HCT116 (cell line): ENCODE measurements at regions not wholly inside any gene's neighbourhood (a gene's known extent, or its start where the extent isn't known, plus 50 kb on each side); places are given as distances from the start of the nearest gene placed in this dataset.

Source experiments
- ATAC-seq: fragments of 200-7000 bp; cut with Tn5 transposase; 2 replicates; pipeline ENCODE4 v1.9.1; 2020; ENCODE audit warnings: mild to moderate bottlenecking, moderate library complexity
- BruUV-seq: library from RNA; stranded (reverse); fragments of 400-500 nt; replicated peaks from 2 replicates; lab custom pipeline; 2021; lab: Mats Ljungman, UMichigan
- CTCF ChIA-PET: fragments of 300-600 bp; sonication (Branson Sonifier 250); formaldehyde crosslinking; loops from one replicate; lab custom pipeline; 2021; ENCODE audit warnings: antibody characterized with exemption; lab: Charles Lee
- POLR2A ChIA-PET: fragments of 300-600, 350-600 bp; sonication (Branson Sonifier 250); formaldehyde crosslinking; loops from one replicate; lab custom pipeline; 2021; ENCODE audit warnings: antibody characterized with exemption; lab: Charles Lee
- RAD21 ChIA-PET, 2 experiments: fragments of 300-600 bp; sonication (Branson Sonifier 250); formaldehyde crosslinking; loops; one replicate each; lab custom pipeline; 2023; ENCODE audit warnings: low total read pairs in 2 of 2; ENCODE audit not compliant: uncharacterized antibody in 2 of 2, unreplicated experiment in 2 of 2, low non-redundant PET in 1 of 2; lab: Charles Lee
- DNase-seq: peaks from one replicate; pipeline ENCODE4 v3.0.0-alpha.2; 2010; ENCODE audit warnings: low read depth, low spot score
- H2AFZ ChIP-seq: fragments of 200-600 bp; shearing (Covaris generic), sonication (generic); 2 replicates; pipeline ENCODE4 v1.6.1; 2017; ENCODE audit warnings: low read depth, mixed run types, mixed read lengths, antibody characterized with exemption, low read length; ENCODE audit not compliant: poor library complexity, severe bottlenecking
- H3K27ac ChIP-seq: 2 replicates; pipeline ENCODE4 v1.5.1; 2012; ENCODE audit warnings: low read depth, low read length
- H3K27me3 ChIP-seq: fragments of 200-600 bp; sonication (generic); 2 replicates; pipeline ENCODE4 v1.6.1; 2016; ENCODE audit warnings: mixed run types, low read length, mixed read lengths; ENCODE audit not compliant: insufficient read depth
- H3K36me3 ChIP-seq, 2 experiments: fragments of 200-500 bp in 1 of 2; fragments of 200-600 bp in 1 of 2; sonication (Bioruptor generic) in 1 of 2; sonication (generic) in 1 of 2; 2 replicates each; pipeline versions ENCODE4 v1.5.1 to v1.6.1; 2014 to 2016; ENCODE audit warnings: low read length in 2 of 2, inconsistent platforms in 1 of 2, mixed read lengths in 1 of 2, mixed run types in 1 of 2; ENCODE audit not compliant: insufficient read depth in 2 of 2, control insufficient read depth in 1 of 2
- H3K4me1 ChIP-seq, 2 experiments: fragments of 200-600 bp in 1 of 2; sonication (generic) in 1 of 2; 2 replicates each; pipeline versions ENCODE4 v1.5.1 to v1.6.1; 2012 to 2017; ENCODE audit warnings: low read length in 2 of 2, inconsistent platforms in 1 of 2, mild to moderate bottlenecking in 1 of 2, mixed read lengths in 1 of 2, mixed run types in 1 of 2, moderate library complexity in 1 of 2; ENCODE audit not compliant: insufficient read depth in 2 of 2, control insufficient read depth in 1 of 2
- H3K4me2 ChIP-seq: fragments of 200-600 bp; sonication (generic); 2 replicates; pipeline ENCODE4 v1.6.1; 2017; ENCODE audit warnings: mixed run types, low read length, mixed read lengths
- H3K4me3 ChIP-seq, 2 experiments: fragments of 200-600 bp in 1 of 2; sonication (generic) in 1 of 2; replicated peaks in 1 of 2; 2 replicates each; pipeline ENCODE4 v1.5.1; 2011 to 2016; ENCODE audit warnings: low read length in 2 of 2, control low read depth in 1 of 2, low read depth in 1 of 2, mild to moderate bottlenecking in 1 of 2, mixed read lengths in 1 of 2, mixed run types in 1 of 2
- H3K79me2 ChIP-seq: fragments of 200-600 bp; sonication (generic); 2 replicates; pipeline ENCODE4 v1.6.1; 2017; ENCODE audit warnings: mild to moderate bottlenecking, mixed run types, low read length, moderate library complexity, mixed read lengths; ENCODE audit not compliant: insufficient read depth
- H3K9ac ChIP-seq: fragments of 200-600 bp; sonication (generic); 2 replicates; pipeline ENCODE4 v1.6.1; 2016; ENCODE audit warnings: low read length, mixed read lengths
- H3K9me2 ChIP-seq: fragments of 200-600 bp; sonication (generic), shearing (Covaris generic); 2 replicates; pipeline ENCODE4 v1.6.1; 2017; ENCODE audit warnings: mixed run types, mild to moderate bottlenecking, moderate library complexity; ENCODE audit not compliant: insufficient read depth
- H3K9me3 ChIP-seq, 2 experiments: fragments of 200-500 bp in 1 of 2; fragments of 200-600 bp in 1 of 2; sonication (Bioruptor generic) in 1 of 2; sonication (generic) in 1 of 2; 2 replicates each; pipeline ENCODE4 v1.6.1; 2014 to 2017; ENCODE audit warnings: low read length in 2 of 2, mixed read lengths in 2 of 2, inconsistent platforms in 1 of 2, low read depth in 1 of 2, mild to moderate bottlenecking in 1 of 2, mixed run types in 1 of 2, moderate library complexity in 1 of 2; ENCODE audit not compliant: control insufficient read depth in 1 of 2, insufficient read depth in 1 of 2
- H4K20me1 ChIP-seq: fragments of 200-600 bp; sonication (generic), shearing (Covaris generic); 2 replicates; pipeline ENCODE4 v1.6.1; 2017; ENCODE audit warnings: mixed run types, mild to moderate bottlenecking, moderate library complexity; ENCODE audit not compliant: insufficient read depth
- CBX3 ChIP-seq: IDR thresholded peaks from 2 replicates; pipeline ENCODE4 v1.6.1; 2012; ENCODE audit warnings: low read depth
- CTCF ChIP-seq, 3 experiments: fragments of 200-600 bp in 1 of 3; sonication (generic) in 1 of 3; IDR thresholded peaks in 2 of 3; conservative IDR thresholded peaks in 1 of 3; 2 replicates each; pipeline ENCODE4 v1.5.1; 2012 to 2017; ENCODE audit warnings: low read depth in 2 of 3, low read length in 2 of 3, antibody characterized with exemption in 1 of 3, borderline replicate concordance in 1 of 3, control low read depth in 1 of 3, mild to moderate bottlenecking in 1 of 3, mixed read lengths in 1 of 3, mixed run types in 1 of 3, moderate library complexity in 1 of 3; ENCODE audit not compliant: insufficient read depth in 1 of 3
- ELF1 ChIP-seq: IDR thresholded peaks from 2 replicates; pipeline ENCODE4 v1.6.1; 2012; ENCODE audit warnings: low read depth, borderline replicate concordance
- EZH2 ChIP-seq: fragments of 200-600 bp; sonication (generic); IDR thresholded peaks from 2 replicates; pipeline ENCODE4 v1.6.1; 2017; ENCODE audit warnings: antibody characterized with exemption, mixed run types
- REST ChIP-seq: IDR thresholded peaks from 2 replicates; pipeline ENCODE4 v1.6.1; 2012; ENCODE audit warnings: low read depth
- YY1 ChIP-seq: IDR thresholded peaks from 2 replicates; pipeline ENCODE4 v1.6.1; 2011; ENCODE audit warnings: low read length, low read depth, moderate library complexity, mild to moderate bottlenecking; ENCODE audit not compliant: insufficient replicate concordance; ENCODE audit errors: extremely low read depth
- intact Hi-C: fragments of 100-400 bp; cut with micrococcal nuclease; formaldehyde crosslinking; loops from 2 replicates; pipeline ENCODE4 v1.10.0; 2022

DNA sequence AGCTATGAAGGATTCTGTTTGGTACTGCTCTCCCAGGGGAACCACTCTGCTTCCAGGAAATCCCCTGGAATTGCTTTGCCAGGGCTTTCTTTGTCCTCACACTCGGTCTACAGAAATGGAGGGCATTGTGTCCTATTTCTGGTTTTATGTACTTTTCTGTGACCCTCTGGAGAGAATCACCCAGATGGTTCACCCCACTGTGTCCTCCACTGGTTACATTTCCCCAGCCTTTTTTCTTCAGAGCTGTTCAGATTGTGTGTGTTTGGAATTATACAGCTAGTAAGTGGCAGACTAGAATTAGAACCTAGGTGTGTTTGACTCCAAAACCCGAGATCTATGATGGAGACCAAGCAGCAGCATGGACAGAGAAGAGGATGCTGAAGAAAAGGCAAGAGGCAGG, 80.8 kb downstream of the CD164 start:
- H2AFZ ChIP-seq: no peak overlapping the region
- no TSS peak for BruUV-seq
- no peak overlapping the region for H3K4me2 ChIP-seq
- H3K9me2 ChIP-seq: no peaks in the 10 kb centered on the region
- no peak for DNase-seq
- POLR2A ChIA-PET: no interaction called here
- no peak for ATAC-seq
- TF ChIP-seq ELF1: no peak
- no peak for TF ChIP-seq YY1
- TF ChIP-seq, all 23 proteins: peak for 0
- Histone ChIP-seq H3K27ac (no peak overlapping the region), H3K4me1 (peaks cover 0 to 8% of the 10 kb centered on the region in 2 experiments; a peak in 1 of 4 replicates), H3K36me3 (no peaks in the 10 kb centered on the region), H3K79me2 (no peaks in the 10 kb centered on the region), H3K9me3 (no peaks in the 10 kb centered on the region), H3K4me3 (no peak overlapping the region), H3K9ac (no peak overlapping the region), H4K20me1 (no peaks in the 10 kb centered on the region), H3K27me3 (no peaks in the 10 kb centered on the region)
- intact Hi-C loops: no loop called here
- ChIA-PET CTCF (no interaction called here), RAD21 (no interaction called here)

DNA sequence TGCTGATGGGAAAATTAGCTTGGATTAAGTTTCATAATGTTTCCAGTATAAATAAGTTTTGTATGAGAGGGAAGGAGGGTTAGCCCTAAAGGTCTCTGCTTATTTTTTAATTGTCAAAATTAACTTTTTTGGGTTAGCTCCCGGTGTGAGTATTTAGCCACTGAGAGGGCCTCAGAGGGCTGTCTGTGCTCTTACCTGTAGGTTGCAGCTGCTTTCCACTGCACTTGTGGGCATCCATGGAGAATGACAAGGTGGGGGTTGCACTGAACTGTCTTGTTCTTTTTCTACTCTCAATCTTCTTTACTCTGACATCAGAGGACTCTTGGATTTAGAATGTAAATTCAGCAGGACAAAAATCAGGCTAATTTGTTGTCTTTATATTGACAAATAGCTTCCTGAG, 81.4 kb downstream of the CD164 start:
- intact Hi-C loops: no loop called here
- ChIA-PET POLR2A (no interaction called here), RAD21 (no interaction called here)

More for the DNA sequence above, 81.4 kb downstream of the CD164 start:
- H3K79me2 ChIP-seq: no peaks in the 10 kb centered on the region
- H3K36me3 ChIP-seq: no peaks in the 10 kb centered on the region
- no peak for ATAC-seq
- no peak overlapping the region for H3K4me2 ChIP-seq
- no peak overlapping the region for H2AFZ ChIP-seq
- H3K4me3 ChIP-seq: no peak overlapping the region
- no peak for DNase-seq
- H3K4me1 ChIP-seq: peaks cover 0 to 8% of the 10 kb centered on the region in 2 experiments; a peak in 1 of 4 replicates
- CTCF ChIA-PET: no interaction called here
- H4K20me1 ChIP-seq: no peaks in the 10 kb centered on the region
- no peak overlapping the region for H3K27ac ChIP-seq
- TF ChIP-seq ELF1 (no peak), EZH2 (no peak), CTCF (IDR thresholded peaks at IDR 0.05 in 2 of 3, conservative IDR thresholded peaks at IDR 0.05 in 1 of 3; ENCODE audit: borderline replicate concordance in 1 of 3, insufficient read depth in 1 of 3, low read depth in 2 of 3, low read length in 2 of 3) (no peak), REST (no peak), CBX3 (no peak)
- H3K27me3 ChIP-seq: no peaks in the 10 kb centered on the region
- no peaks in the 10 kb centered on the region for H3K9me3 ChIP-seq
- no peak overlapping the region for H3K9ac ChIP-seq
- no peaks in the 10 kb centered on the region for H3K9me2 ChIP-seq
- no TSS peak for BruUV-seq
